ENCODE measurements at regions not wholly inside any gene's neighbourhood (a gene's known extent, or its start where the extent isn't known, plus 50 kb on each side); places are given as distances from the start of the nearest gene placed in this dataset.

DNA sequence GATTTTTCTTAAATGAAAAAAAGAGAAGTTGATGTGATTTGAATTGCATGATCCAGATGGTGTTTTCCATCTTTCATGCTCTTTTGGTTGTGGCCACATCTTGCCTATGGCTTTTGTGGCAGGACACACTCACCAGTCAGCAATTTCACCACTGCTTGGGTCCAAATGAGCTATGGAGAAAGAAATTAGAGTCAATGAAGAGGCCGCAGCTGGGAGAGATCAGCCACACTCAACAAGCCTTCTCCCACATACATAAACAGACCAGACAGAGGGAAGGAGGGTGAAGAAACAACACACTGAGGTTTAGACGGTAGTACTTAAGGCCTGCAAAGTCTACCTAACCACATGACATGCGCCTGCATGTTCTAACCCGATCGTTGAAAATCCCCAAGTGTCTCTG, 110.7 kb upstream of the CDIN1 start:
- DNase-seq (ENCODE audit: low spot score), result no peak

DNA sequence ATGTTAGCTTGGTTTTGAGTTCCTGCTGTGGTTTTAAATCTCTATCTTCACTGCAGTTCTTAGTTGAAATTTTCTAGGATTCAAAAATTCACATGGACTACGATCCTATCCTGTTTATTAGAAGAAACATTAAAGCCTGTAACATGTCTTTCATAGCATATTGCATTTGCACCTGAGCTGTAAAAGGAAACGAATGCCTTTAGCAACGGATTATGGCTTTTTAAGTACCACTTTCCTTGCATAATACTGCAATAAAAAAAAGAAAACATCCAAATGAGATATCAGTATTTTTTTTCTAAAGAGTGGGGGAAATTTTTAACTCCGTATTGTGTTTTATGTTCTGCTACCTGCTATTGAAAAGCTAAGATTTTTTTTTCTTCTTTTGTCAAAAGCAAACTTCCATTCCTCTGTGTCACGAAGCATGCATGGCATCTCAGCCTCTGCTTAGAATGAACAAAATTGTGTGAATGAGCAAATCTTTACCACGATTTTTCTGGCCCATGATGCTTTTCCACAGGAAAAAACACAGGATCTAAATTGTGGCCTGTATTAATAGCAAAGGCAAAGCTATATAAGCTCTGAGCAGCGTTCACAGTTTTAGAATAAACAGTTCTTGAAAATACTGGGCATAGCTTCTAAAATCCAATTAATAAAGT, 110.0 kb upstream of the CDIN1 start:
- no peak for DNase-seq (ENCODE audit: low spot score)

DNA sequence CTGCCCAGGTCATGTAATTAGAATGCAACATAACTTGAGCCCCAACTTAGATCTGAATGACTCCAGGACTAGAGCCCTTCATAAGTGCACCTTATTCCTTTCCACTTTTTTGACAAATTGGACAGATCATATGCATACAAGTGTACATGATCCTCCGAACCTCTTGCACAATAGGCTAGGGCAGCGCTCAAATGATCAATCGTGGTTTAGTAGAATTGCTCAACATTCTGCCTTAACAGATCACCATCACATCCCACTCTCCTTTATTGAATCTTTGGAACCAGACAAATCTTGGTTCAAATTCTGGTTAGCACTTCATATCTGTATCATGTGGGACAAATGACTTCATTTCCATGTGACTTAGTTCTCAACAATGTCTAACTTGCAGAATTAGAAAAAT, 106.8 kb upstream of the CDIN1 start:
- no peak for DNase-seq (ENCODE audit: low spot score)

DNA sequence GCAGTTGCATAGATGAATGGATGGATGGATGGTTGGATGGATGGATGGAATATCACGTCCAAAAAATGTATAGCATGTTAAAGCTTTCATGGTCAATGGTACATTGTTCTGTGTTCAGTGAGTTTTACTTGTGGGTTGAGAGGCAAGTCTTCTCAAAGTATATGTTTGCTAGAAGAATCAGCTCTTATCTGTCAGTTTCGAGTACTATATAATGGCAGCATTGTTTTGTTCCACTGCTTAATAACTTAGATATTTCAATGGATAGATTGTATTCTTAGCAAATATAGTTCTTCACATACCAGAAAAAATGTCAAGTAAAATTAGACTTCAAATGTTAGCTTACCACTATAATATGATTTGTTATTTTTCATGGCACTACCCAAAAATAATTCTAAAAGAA, 100.9 kb upstream of the CDIN1 start:
- no peak for DNase-seq (ENCODE audit: low spot score)

DNA sequence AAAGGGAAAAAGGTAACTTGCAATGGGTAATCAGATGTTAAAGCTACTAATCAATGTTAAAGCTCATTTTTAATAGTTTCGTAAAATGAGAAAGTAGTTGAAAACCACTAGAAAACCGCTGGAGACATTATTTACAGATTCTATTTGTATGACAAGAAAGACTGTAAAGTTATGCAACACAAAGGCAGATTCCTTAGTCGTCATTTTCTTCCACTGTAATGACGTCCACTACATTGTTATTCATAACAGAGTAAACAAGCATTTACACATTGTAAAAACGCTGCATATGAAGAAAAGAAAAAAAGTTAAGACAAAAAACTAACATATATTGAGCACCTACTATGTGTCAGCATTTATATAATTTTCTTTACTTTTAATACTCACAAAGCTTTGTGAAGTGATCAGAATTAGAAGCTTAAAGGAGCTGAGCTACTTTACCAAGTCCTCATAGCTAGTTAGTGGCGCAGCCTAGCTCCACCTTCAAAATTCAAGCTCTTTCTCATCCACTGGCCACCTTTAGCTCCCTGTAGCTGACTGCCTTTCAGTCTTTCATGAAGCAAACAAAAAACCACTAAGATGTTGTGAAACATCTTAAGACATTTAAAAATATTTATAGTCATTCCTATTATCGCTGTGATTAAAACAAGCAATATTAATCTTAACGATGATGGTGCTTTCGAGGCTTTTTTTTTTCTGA, 100.1 kb upstream of the CDIN1 start:
- no peak for DNase-seq (ENCODE audit: low spot score)

DNA sequence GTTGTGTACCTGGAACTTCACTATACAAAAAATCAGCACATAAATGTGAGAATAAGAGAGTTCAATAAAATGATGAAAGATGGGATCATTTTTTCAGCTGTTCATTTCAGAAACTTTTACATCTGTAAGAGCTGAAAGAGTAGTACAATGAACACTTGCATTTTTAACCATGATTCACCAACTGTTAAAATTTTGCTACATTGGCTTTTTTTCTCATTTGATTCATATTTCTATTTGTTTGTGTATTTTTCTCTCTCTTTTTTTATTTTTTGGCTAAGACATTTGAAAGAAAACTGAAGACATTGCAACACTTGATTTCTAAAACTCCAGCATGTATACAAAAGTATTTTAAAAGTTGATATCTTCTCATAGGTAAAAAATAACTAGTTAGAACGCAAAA, 98.3 kb upstream of the CDIN1 start:
- DNase-seq (ENCODE audit: low spot score), result no peak

DNA sequence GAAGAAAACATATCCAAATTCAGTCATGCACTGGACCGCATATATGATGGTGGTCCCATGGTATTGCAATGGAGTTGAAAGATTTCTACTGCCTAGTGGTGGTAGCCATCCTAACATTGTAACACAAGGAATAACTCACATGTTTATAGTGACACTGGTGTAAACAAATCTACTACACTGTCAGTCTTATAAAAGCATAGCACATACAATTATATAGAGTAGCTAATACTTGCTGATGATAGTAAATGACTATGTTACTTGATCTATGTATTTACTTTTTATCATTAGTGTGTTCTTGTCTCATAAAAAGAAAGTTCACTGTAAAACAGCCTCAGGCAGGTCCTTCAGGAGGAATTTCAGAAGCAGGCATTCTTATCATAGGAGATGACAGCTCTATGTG, 96.0 kb upstream of the CDIN1 start:
- no peak for DNase-seq (ENCODE audit: low spot score)

DNA sequence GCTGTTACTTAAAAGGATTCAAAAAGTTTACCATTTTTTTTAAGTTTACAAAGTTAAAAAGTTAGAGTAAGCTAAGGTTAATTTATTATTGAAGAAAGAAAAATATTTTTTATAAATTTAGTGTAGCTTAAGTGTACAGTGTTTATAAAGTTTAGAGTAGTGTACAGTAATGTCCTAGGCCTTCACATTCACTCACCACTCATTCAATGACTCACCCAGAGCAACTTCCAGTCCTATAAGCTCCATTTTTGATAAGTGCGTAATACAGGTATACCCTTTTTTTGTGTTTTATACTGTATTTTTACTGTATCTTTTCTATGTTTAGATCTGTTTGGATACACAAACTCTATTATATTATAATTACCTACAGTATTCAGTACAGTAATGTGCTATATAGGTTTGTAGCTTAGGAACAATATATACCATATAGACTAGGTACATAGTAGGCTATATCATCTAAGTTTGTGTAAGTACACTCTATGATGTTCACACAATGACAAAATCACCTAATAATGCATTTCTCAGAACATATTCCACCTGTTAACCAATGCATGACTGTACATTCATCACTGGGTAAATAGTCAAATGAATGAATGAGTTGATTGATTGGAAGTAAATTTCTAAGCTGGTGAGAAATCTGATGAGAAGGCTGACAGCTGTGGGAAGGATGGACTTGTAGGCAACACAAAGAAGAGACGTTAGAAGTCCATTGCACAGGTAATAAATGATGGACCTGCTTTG, 95.2 kb upstream of the CDIN1 start:
- no peak for DNase-seq (ENCODE audit: low spot score)

DNA sequence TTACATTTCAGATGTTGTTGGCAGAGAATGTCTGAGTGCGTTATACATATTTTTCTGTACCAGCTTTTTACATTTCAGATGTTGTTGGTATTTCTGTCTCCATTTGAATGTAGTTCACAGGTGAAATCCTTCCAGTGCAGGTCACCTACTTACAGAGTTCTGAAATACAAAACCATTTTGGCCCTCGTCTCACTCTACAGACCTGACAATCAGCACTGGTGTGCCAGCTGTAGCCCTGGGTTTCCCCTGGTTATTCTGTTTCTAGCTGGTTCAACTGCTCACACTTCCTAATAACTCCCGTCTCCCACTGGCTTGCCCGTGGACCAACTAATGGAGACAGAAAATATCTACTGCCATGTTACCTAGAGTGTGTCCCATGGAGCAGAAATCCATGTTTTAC, 87.5 kb upstream of the CDIN1 start:
- no peak for DNase-seq (ENCODE audit: low spot score)

DNA sequence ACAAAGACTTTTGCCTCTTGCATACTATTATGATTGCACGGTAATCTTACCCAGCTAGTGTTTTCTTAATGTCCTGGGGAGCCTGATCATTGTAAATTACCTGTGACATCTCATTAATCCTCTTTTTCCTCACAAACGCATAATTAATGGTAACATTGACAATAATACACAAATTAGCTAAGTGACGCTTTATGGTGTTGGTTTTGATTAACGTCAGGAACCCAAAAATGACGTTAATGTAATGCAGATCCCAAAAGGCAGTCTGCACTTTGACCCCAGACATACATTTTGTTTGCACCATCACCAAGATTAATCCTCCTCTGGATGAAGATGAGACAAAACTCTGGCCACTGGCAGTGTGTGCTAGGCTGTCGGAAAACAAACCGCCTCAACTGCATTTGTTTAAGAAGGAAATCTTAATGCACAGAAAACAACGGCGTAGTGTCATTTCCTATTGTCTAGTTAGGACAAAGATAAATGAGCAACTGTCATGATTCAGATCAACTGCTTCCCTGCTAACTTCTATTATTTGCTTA, 83.9 kb upstream of the CDIN1 start:
- no peak for DNase-seq (ENCODE audit: low spot score)

DNA sequence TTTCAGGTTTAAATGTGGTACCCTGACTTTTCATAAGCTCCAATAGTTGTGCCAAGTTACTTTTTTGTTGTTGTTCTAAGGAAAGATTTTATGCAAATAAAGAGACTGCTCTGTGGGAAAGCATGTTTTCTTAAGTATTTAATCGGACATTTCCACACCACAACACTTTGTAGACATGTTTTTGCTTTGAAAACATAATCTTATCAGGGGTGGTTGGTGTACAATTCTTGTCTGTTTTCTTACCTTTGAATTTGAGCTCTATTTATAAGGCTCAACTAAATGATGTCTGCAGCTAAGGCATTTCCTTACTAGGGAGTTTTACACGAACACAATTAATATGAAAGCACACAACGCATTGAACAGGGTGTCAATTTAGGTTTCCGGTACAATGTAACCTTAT, 81.5 kb upstream of the CDIN1 start:
- no peak for DNase-seq (ENCODE audit: low spot score)

DNA sequence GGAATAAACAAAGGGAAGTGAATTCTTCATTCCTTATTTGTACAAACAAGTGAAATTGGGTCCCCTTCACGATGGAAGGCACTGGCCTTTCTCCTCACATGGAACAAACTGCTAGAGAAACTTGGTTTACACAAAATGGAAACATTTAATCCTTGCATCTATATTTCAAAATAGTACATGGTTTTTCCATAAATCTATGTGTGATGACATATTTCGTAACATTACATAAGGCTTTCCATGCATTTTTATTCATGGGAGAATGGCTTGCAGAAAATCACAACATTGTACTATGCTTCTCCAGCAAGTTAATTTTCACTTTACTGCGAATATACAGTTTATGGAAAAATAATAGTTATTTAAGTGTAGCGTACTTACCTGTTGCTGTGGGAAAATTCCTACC, 81.0 kb upstream of the CDIN1 start:
- no peak for DNase-seq (ENCODE audit: low spot score)

DNA sequence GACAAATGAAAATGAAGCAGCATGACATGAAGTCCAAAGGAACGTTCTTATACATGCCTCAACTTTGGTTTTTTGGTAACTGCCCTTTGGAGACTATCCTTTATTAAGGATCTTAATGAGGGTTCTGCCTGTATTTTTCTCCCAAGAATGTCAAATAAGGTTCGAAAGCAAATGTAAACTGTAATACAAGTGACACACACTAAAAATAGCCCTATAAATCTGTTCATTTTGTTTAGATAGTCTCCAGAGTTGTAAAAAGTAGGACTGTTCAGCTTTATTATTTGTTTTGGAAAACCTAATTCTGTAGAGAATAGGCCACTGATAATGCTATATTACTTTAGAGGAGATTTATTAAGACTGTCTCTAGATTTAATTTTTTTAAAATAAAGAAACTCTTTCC, 80.5 kb upstream of the CDIN1 start:
- no peak for DNase-seq (ENCODE audit: low spot score)

DNA sequence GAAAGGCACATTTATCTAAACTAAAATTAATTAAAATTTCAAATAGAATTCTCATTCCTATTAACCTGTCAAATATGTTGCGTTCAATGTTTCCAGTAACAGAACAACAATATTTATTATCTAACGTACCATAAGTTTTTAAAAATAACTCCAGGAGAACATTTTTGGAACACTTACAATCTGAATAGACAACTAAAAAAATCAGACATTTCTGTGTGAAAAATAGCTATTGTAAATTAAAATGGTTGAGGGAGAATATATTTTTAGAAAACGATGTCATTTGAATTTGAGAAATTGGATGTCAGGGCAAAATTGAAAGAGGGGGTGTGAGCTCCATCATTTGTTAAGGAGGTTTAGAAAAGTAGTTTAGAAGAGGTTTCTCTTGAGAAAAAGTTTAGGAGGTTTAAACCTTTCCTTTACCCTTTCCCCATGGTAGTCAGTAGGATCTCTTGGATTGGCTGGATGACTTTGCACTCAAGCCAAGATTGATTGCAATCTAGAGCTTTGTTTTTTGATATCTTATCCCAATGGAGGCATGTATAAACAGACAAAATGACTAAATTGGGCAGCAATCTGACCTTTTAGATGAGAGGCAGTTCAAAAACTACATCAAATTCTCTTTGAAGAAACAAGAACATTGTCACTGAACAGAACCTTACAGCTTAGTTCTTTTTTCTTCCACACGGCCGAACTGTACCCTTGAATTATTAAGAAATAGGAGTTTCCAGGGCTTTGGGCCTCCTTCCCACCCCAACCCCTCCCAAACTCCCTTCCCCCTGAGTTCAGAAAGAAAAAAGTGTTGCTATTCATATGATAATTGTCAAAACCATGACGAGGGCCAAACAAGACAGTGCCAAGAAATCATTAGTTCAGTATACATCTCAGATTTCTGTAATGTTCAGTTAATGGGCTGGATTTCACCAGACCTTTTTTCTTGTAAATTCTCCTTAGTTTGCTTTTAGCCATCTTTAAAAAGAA, 79.7 kb upstream of the CDIN1 start:
- DNase-seq (ENCODE audit: low spot score), result no peak

DNA sequence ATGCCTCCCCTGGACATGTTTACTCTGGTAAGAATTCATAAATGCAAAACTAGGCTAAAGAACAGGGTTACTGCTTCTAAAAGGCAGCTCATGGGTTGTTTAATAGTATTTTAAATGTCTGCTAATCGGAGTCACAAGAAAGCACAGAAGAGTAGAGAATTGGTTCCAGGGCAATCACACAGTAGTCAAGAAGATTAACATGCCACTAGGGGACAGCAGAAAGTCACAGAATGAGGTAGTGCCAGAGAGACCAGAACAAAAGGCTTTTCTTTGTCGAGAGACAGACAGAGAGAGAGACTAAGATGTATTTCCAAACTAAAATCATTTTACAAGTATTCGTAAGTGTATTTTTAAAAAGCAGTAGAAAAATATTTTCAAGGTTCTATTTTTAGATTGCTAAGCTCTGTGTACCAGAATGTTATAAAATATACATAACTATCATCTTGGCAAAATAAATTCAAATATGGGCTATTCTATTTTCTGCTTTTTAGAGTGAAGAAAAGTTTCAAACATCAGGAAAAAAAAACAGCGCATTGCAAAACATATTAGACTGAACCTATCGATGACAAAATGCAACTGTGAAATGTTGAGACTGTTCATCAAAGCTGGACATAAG, 78.3 kb upstream of the CDIN1 start:
- DNase-seq (ENCODE audit: low spot score), result peak; percentile 60

DNA sequence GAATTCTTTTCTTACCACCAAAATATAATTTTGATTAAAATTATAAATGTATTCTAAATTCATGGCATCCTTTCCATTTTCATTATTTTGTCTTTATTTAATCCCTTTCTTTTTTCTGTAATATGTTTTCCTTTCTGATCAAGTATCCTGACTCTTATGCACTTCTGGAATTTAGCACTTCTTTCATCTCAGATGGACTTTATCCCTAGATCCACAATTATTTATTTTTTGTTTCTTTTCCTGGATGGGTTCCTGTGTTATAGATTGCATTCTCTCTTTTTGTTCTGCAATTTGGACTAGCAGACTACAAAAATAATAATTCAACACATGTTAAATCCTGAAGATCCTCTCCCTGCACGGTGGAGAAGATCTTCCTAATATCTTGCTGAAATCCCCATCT, 76.9 kb upstream of the CDIN1 start:
- no peak for DNase-seq (ENCODE audit: low spot score)

DNA sequence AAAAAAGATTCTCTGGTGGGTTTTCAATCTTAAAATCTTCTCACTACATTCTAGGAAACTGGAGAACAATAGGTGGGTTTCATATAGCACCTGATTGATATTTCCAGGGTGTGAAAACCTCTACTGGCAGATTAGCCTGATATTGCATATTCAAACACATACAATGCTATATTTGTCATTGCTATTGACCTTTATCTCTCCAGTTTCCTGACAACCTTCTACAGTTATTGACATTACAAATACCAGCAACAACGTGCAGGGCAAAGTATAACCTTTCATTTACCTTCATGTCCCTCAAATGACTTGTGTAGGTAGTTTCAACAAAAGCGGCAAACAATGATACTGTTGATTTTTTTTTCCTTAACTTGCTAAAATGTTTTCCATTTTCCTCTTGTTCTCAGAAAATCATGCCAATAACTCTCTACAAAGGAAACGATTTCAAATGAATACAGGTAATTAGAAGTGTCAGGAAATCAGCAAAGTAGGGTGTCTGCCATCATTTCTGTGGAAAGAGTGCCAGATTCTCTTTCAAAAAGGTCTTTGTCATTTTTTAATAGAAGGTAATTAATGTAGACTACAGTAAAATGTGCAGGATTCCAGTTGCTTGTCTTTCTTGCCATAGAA, 72.6 kb upstream of the CDIN1 start:
- DNase-seq (ENCODE audit: low spot score), result no peak

DNA sequence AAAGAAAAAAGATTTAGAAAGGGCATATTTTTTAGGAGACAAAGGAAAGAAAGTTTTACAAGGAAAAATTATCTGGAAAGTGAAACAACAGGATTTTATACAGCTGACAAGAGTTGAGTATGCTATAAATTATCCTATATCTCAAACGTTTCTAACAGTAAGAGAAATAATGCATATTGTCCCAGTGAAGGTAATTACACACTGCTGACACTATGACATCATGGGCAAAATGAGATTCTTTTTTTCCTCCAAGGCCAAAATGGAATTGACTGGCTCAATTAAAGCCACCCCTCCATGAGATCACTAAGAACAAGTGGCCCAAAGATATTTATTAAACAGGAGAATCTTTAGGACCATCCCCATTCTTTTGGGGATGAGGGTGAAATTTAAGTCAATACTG, 72.0 kb upstream of the CDIN1 start:
- DNase-seq (ENCODE audit: low spot score), result no peak

DNA sequence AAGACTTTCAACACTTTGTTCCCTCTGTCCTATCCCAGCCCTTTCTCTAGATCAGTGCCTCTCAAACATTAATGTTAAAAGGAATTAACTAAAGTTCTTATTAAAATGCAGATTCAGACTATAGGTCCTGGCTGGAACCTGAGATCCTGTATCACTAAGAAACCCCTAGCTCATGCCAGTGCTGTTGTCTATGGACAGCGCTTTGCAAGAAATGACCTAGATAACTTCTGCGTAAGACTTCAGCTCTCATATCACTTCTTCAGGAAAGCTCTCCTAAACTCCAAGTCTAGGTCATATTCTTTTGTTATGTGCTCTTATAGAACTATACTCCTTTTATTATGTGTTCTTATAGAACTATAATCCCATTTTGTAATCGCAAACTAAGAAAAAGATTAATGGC, 67.8 kb upstream of the CDIN1 start:
- DNase-seq (ENCODE audit: low spot score), result no peak

DNA sequence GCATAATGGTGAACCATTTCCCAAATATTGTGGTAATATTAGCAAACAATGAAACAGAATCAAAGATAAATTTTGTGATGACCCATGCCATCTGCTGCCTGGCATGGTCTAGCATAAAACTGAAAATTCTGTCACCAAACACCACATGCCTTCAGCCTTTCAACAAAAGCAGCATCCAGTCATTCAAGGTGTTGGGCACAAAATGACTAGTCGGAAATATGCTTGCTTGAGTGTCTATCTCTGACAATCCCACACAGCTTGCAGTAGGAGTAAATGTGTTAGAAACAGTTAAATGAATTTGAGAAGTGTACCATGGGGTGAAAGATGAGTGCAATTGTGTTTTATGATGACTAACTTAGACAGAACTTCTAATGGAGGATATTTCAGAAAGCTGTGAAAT, 61.7 kb upstream of the CDIN1 start:
- no peak for DNase-seq (ENCODE audit: low spot score)

DNA sequence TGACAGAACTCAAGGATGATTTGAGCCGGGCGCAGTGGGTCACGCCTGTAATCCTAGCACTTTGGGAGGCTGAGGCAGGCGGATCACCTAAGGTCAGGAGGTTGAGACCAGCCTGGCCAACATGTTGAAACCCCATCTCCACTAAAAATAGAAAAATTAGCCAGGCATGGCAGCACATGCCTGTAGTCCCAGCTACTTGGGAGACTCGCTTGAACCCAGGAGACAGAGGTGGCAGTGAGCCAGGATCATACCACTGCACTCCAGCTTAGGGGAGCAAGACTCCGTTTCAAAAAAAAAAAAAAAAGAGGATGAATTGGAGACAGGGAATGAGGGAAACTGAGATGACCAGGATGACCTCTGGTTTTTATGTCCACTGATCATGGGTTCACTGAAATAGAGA, 60.4 kb upstream of the CDIN1 start:
- DNase-seq (ENCODE audit: low spot score), result no peak

All from ureter (tissue), 1 donor.